ENCODE measurements at regions not wholly inside any gene's neighbourhood (a gene's known extent, or its start where the extent isn't known, plus 50 kb on each side); places are given as distances from the start of the nearest gene placed in this dataset.

GRCh38 chr16:66120656-66121055 is 245.8 kb upstream of the CDH5 start:
- DNase-seq = no peak
- WGBS, 2 donors = 84 to 87% methylated on average over 3 of the region's 3 CpGs
- Histone ChIP-seq H3K27me3 (peaks cover 0 to 19% (median 8%) of the 10 kb centered on the region in 7 donors), H3K36me3 (no peaks in the 10 kb centered on the region), H3K9me3 (peaks cover 0 to 3% (median 0%) of the 10 kb centered on the region in 11 donors), H3K4me3 (no peak overlapping the region), H3K27ac (no peak overlapping the region), H3K4me1 (no peaks in the 10 kb centered on the region)
- intact Hi-C loops (cut with DNase I) = no loop called here
- TF ChIP-seq CTCF (IDR thresholded peaks at IDR 0.05) = no peak
- no peak for ATAC-seq

- TF ChIP-seq CTCF (IDR thresholded peaks at IDR 0.05) = no peak
- DNase-seq (no peak), ATAC-seq (no peak)
- Histone ChIP-seq H3K4me1 (no peaks in the 10 kb centered on the region), H3K36me3 (no peaks in the 10 kb centered on the region), H3K4me3 (no peak overlapping the region), H3K27ac (no peak overlapping the region), H3K9me3 (peaks cover 0 to 7% (median 0%) of the 10 kb centered on the region in 11 donors), H3K27me3 (peaks cover 0 to 5% (median 0%) of the 10 kb centered on the region in 7 donors)
- intact Hi-C loops (cut with DNase I) = no loop called here
- WGBS, 2 donors = 86 to 90% methylated on average over 4 of the region's 4 CpGs
Measured at GRCh38 chr16:66116163-66117002, 250.1 kb upstream of the CDH5 start.

GRCh38 chr16:66115373-66115772 is 251.1 kb upstream of the CDH5 start:
- Histone ChIP-seq H3K36me3 (no peaks in the 10 kb centered on the region), H3K4me3 (no peak overlapping the region), H3K27me3 (peaks cover 0 to 5% (median 0%) of the 10 kb centered on the region in 7 donors), H3K9me3 (peaks cover 0 to 7% (median 0%) of the 10 kb centered on the region in 11 donors), H3K4me1 (no peaks in the 10 kb centered on the region), H3K27ac (no peak overlapping the region)
- intact Hi-C loops (cut with DNase I) = no loop called here
- no peak for TF ChIP-seq CTCF (IDR thresholded peaks at IDR 0.05)
- ATAC-seq = no peak
- DNase-seq = no peak
- 78 to 83% methylated on average over 3 of the region's 3 CpGs for WGBS, 2 donors

GRCh38 chr16:66113223-66113622 is 253.3 kb upstream of the CDH5 start:
- ATAC-seq (no peak), DNase-seq (no peak)
- Histone ChIP-seq H3K36me3 (no peaks in the 10 kb centered on the region), H3K9me3 (peaks cover 0 to 7% (median 0%) of the 10 kb centered on the region in 11 donors), H3K4me1 (no peaks in the 10 kb centered on the region), H3K27me3 (peaks cover 0 to 1% (median 0%) of the 10 kb centered on the region in 7 donors), H3K4me3 (no peak overlapping the region), H3K27ac (no peak overlapping the region)
- TF ChIP-seq CTCF (IDR thresholded peaks at IDR 0.05) = no peak
- WGBS, 2 donors = 94 to 100% methylated on average over 2 of the region's 2 CpGs
- intact Hi-C loops (cut with DNase I) = loop anchor here in 2 of 10 donors (5.0 kb wide), 2 partner anchors 56 to 86 kb away; no protein-coding TSS in a partner anchor
